Hepatocyte (in vitro differentiated cells): ENCODE measurements at regions not wholly inside any gene's neighbourhood (a gene's known extent, or its start where the extent isn't known, plus 50 kb on each side); places are given as distances from the start of the nearest gene placed in this dataset.

Source experiments
- CTCF ChIP-seq: fragments of 200-600 bp; sonication (generic); IDR thresholded peaks from 2 replicates; pipeline ENCODE4 v1.5.1; 2016; ENCODE audit warnings: antibody characterized with exemption, mild to moderate bottlenecking; ENCODE audit not compliant: poor library complexity
- EZH2 ChIP-seq: fragments of 200-600 bp; sonication (generic); IDR thresholded peaks from 2 replicates; pipeline ENCODE4 v1.6.1; 2016; ENCODE audit warnings: antibody characterized with exemption, mild to moderate bottlenecking, borderline replicate concordance
- EZH2phosphoT487 ChIP-seq: fragments of 200-600 bp; sonication (generic); IDR thresholded peaks from one replicate; pipeline ENCODE4 v1.6.1; 2018; ENCODE audit warnings: antibody characterized with exemption, mild to moderate bottlenecking, low read depth, moderate library complexity; ENCODE audit not compliant: unreplicated experiment, severe bottlenecking

- TF ChIP-seq CTCF (no peak), EZH2 (no peak), EZH2phosphoT487 (no peak)
These were observed 50.8 kb upstream of the MRPS22 start for GRCh38 chr3:139292711-139293664.
